ENCODE measurements at regions not wholly inside any gene's neighbourhood (a gene's known extent, or its start where the extent isn't known, plus 50 kb on each side); places are given as distances from the start of the nearest gene placed in this dataset.

GRCh38 chr2:195367809-195368208 lies 289.2 kb upstream of the SLC39A10 start:
- Histone ChIP-seq H3K9ac (ENCODE audit: low read length) (no peak overlapping the region), H4K20me1 (ENCODE audit: insufficient read depth, low read length) (no peaks in the 10 kb centered on the region), H3K4me3 (ENCODE audit: low read length) (no peak overlapping the region), H3K79me2 (ENCODE audit: low read length) (no peaks in the 10 kb centered on the region), H3K36me3 (replicated peaks; ENCODE audit: low read depth, low read length) (no peaks in the 10 kb centered on the region), H3K4me1 (ENCODE audit: low read length) (no peaks in the 10 kb centered on the region), H3K9me3 (ENCODE audit: insufficient read depth, low read length) (no peaks in the 10 kb centered on the region), H3K27ac (ENCODE audit: low read length) (no peak overlapping the region), H3K4me2 (ENCODE audit: low read length) (no peak overlapping the region), H2AFZ (ENCODE audit: low read depth, low read length) (no peak overlapping the region), H3K27me3 (ENCODE audit: low read depth, low read length) (no peaks in the 10 kb centered on the region)
- TF ChIP-seq EZH2phosphoT487 (IDR thresholded peaks at IDR 0.05; ENCODE audit: low read depth) (no peak), CTCF (IDR thresholded peaks at IDR 0.05; ENCODE audit: low read depth, low read length) (no peak)

GRCh38 chr2:195364015-195364965 lies 292.7 kb upstream of the SLC39A10 start:
- no peaks in the 10 kb centered on the region for H3K9me3 ChIP-seq (ENCODE audit: insufficient read depth, low read length)
- TF ChIP-seq EZH2phosphoT487 (IDR thresholded peaks at IDR 0.05; ENCODE audit: low read depth) (no peak), CTCF (IDR thresholded peaks at IDR 0.05; ENCODE audit: low read depth, low read length) (no peak)
- no peaks in the 10 kb centered on the region for H3K27me3 ChIP-seq (ENCODE audit: low read depth, low read length)
- no peak overlapping the region for H3K4me3 ChIP-seq (ENCODE audit: low read length)
- H2AFZ ChIP-seq (ENCODE audit: low read depth, low read length): no peak overlapping the region
- H4K20me1 ChIP-seq (ENCODE audit: insufficient read depth, low read length): no peaks in the 10 kb centered on the region
- H3K9ac ChIP-seq (ENCODE audit: low read length): no peak overlapping the region
- no peak overlapping the region for H3K27ac ChIP-seq (ENCODE audit: low read length)
- no peaks in the 10 kb centered on the region for H3K36me3 ChIP-seq (replicated peaks; ENCODE audit: low read depth, low read length)
- no peak overlapping the region for H3K4me2 ChIP-seq (ENCODE audit: low read length)
- no peaks in the 10 kb centered on the region for H3K79me2 ChIP-seq (ENCODE audit: low read length)
- no peaks in the 10 kb centered on the region for H3K4me1 ChIP-seq (ENCODE audit: low read length)

GRCh38 chr2:195363496-195363895 lies 293.5 kb upstream of the SLC39A10 start:
- no peaks in the 10 kb centered on the region for H3K4me1 ChIP-seq (ENCODE audit: low read length)
- no peak overlapping the region for H3K4me3 ChIP-seq (ENCODE audit: low read length)
- no peak overlapping the region for H3K9ac ChIP-seq (ENCODE audit: low read length)
- H3K4me2 ChIP-seq (ENCODE audit: low read length): no peak overlapping the region
- no peaks in the 10 kb centered on the region for H3K36me3 ChIP-seq (replicated peaks; ENCODE audit: low read depth, low read length)
- H3K79me2 ChIP-seq (ENCODE audit: low read length): no peaks in the 10 kb centered on the region
- H4K20me1 ChIP-seq (ENCODE audit: insufficient read depth, low read length): no peaks in the 10 kb centered on the region
- TF ChIP-seq EZH2phosphoT487 (IDR thresholded peaks at IDR 0.05; ENCODE audit: low read depth): no peak
- TF ChIP-seq CTCF (IDR thresholded peaks at IDR 0.05; ENCODE audit: low read depth, low read length): no peak
- no peaks in the 10 kb centered on the region for H3K9me3 ChIP-seq (ENCODE audit: insufficient read depth, low read length)
- no peak overlapping the region for H3K27ac ChIP-seq (ENCODE audit: low read length)
- H2AFZ ChIP-seq (ENCODE audit: low read depth, low read length): no peak overlapping the region
- no peaks in the 10 kb centered on the region for H3K27me3 ChIP-seq (ENCODE audit: low read depth, low read length)

GRCh38 chr2:195360242-195360641 lies 296.8 kb upstream of the SLC39A10 start:
- no peaks in the 10 kb centered on the region for H3K27me3 ChIP-seq (ENCODE audit: low read depth, low read length)
- H3K9ac ChIP-seq (ENCODE audit: low read length): no peak overlapping the region
- H3K4me1 ChIP-seq (ENCODE audit: low read length): no peaks in the 10 kb centered on the region
- no peak overlapping the region for H3K27ac ChIP-seq (ENCODE audit: low read length)
- H3K79me2 ChIP-seq (ENCODE audit: low read length): no peaks in the 10 kb centered on the region
- H2AFZ ChIP-seq (ENCODE audit: low read depth, low read length): no peak overlapping the region
- H3K9me3 ChIP-seq (ENCODE audit: insufficient read depth, low read length): no peaks in the 10 kb centered on the region
- H3K4me2 ChIP-seq (ENCODE audit: low read length): no peak overlapping the region
- TF ChIP-seq EZH2phosphoT487 (IDR thresholded peaks at IDR 0.05; ENCODE audit: low read depth) (no peak), CTCF (IDR thresholded peaks at IDR 0.05; ENCODE audit: low read depth, low read length) (no peak)
- no peaks in the 10 kb centered on the region for H3K36me3 ChIP-seq (replicated peaks; ENCODE audit: low read depth, low read length)
- no peak overlapping the region for H3K4me3 ChIP-seq (ENCODE audit: low read length)
- H4K20me1 ChIP-seq (ENCODE audit: insufficient read depth, low read length): no peaks in the 10 kb centered on the region
